ENCODE measurements at regions not wholly inside any gene's neighbourhood (a gene's known extent, or its start where the extent isn't known, plus 50 kb on each side); places are given as distances from the start of the nearest gene placed in this dataset.

- DNase-seq (no peak), ATAC-seq (peak in 2 of 8 donors; percentile 18 to 20)
- 50 to 62% methylated on average over 5 of the region's 5 CpGs for WGBS, 2 donors
- intact Hi-C loops (cut with DNase I) = no loop called here
- H3K4me3 ChIP-seq = no peak overlapping the region
- H3K36me3 ChIP-seq = no peaks in the 10 kb centered on the region
- H3K27ac ChIP-seq = no peak overlapping the region
- peaks cover 0 to 4% (median 0%) of the 10 kb centered on the region in 11 donors for H3K9me3 ChIP-seq
- H3K27me3 ChIP-seq = no peaks in the 10 kb centered on the region
- TF ChIP-seq, protein P1, sequence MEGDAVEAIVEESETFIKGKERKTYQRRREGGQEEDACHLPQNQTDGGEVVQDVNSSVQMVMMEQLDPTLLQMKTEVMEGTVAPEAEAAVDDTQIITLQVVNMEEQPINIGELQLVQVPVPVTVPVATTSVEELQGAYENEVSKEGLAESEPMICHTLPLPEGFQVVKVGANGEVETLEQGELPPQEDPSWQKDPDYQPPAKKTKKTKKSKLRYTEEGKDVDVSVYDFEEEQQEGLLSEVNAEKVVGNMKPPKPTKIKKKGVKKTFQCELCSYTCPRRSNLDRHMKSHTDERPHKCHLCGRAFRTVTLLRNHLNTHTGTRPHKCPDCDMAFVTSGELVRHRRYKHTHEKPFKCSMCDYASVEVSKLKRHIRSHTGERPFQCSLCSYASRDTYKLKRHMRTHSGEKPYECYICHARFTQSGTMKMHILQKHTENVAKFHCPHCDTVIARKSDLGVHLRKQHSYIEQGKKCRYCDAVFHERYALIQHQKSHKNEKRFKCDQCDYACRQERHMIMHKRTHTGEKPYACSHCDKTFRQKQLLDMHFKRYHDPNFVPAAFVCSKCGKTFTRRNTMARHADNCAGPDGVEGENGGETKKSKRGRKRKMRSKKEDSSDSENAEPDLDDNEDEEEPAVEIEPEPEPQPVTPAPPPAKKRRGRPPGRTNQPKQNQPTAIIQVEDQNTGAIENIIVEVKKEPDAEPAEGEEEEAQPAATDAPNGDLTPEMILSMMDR (IDR thresholded peaks at IDR 0.05) = no peak
- peaks cover 0 to 8% (median 0%) of the 10 kb centered on the region in 9 donors for H3K4me1 ChIP-seq
Observed at GRCh38 chr3:78496501-78496900, 1271.3 kb downstream of the ROBO1 start.

DNA sequence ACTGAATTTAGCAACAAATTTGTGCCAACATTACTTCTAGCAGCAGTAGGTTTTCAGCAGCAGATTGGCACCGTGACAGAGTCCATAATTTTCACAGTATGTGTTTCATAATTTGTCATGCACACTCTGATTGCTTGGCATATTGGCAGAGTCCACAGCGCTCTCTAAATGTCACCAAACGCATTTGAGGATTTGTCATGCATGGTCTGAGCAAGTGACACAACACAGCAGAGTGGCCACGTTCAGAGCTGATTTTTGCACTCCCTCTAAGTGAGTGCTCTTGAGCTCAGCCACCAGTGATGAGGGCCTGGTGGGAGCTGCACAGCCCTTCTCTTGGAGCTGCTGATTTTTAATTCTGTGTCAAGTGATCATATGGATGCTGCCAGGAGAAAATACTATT, 1270.8 kb downstream of the ROBO1 start:
- Histone ChIP-seq H3K4me3 (no peak overlapping the region), H3K27me3 (no peaks in the 10 kb centered on the region), H3K9me3 (peaks cover 0 to 4% (median 0%) of the 10 kb centered on the region in 11 donors), H3K27ac (no peak overlapping the region), H3K4me1 (peaks cover 0 to 8% (median 0%) of the 10 kb centered on the region in 9 donors), H3K36me3 (no peaks in the 10 kb centered on the region)
- intact Hi-C loops (cut with DNase I) = no loop called here
- peak; percentile 8 to 9 for DNase-seq
- 38 to 45% methylated on average over 4 of the region's 4 CpGs for WGBS, 2 donors
- TF ChIP-seq, protein P1 (IDR thresholded peaks at IDR 0.05) = no peak
- ATAC-seq = peak in 6 of 8 donors; percentile 38 to 99 (median 82)

DNA sequence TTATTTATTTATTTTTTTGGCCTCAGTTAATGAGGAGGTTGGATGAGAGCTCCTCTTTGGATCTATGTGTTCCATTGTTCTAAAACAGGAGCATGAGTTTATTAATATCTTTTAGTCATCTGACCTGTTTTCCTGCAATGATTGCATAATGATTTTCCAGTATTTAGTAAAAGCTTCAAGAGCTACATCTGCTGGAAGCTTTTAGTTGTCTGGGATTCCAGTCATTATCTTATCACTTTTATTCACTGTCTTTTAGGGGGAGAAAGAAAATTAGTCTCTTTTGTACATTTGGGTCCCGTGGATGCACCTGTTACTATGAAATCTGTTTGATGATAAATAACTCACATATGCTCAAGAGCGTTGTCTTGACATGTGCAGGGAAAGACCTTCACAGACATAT, 1270.0 kb downstream of the ROBO1 start:
- no peaks in the 10 kb centered on the region for H3K36me3 ChIP-seq
- TF ChIP-seq, protein P1 (IDR thresholded peaks at IDR 0.05) = peak in 1 of 9 donors; percentile 4
- no peak for DNase-seq
- ATAC-seq = no peak
- 60 to 74% methylated on average over 2 of the region's 2 CpGs for WGBS, 2 donors
- no peak overlapping the region for H3K27ac ChIP-seq
- H3K4me1 ChIP-seq = peaks cover 0 to 8% (median 0%) of the 10 kb centered on the region in 9 donors
- intact Hi-C loops (cut with DNase I) = no loop called here
- no peaks in the 10 kb centered on the region for H3K27me3 ChIP-seq
- H3K9me3 ChIP-seq = peaks cover 0 to 4% (median 0%) of the 10 kb centered on the region in 11 donors
- H3K4me3 ChIP-seq = no peak overlapping the region

GRCh38 chr3:78506061-78506460, 1261.7 kb downstream of the ROBO1 start:
- intact Hi-C loops (cut with DNase I) = no loop called here
- ATAC-seq (no peak), DNase-seq (no peak)
- Histone ChIP-seq H3K36me3 (no peaks in the 10 kb centered on the region), H3K4me3 (no peak overlapping the region), H3K4me1 (no peaks in the 10 kb centered on the region), H3K27me3 (no peaks in the 10 kb centered on the region), H3K9me3 (peaks cover 0 to 13% (median 0%) of the 10 kb centered on the region in 11 donors), H3K27ac (no peak overlapping the region)
- WGBS, 2 donors = 69 to 83% methylated on average over 4 of the region's 4 CpGs
- TF ChIP-seq, protein P1 (IDR thresholded peaks at IDR 0.05) = no peak

Measured in heart right ventricle (tissue), 16 donors.